HG03045 (cell line): ENCODE measurements at regions not wholly inside any gene's neighbourhood (a gene's known extent, or its start where the extent isn't known, plus 50 kb on each side); places are given as distances from the start of the nearest gene placed in this dataset.

Experiments
- ATAC-seq: cut with Tn5 transposase; IDR thresholded peaks from one replicate; pipeline ENCODE4 v1.9.1; 2021; ENCODE audit warnings: mild to moderate bottlenecking, moderate library complexity; ENCODE audit not compliant: unreplicated experiment

GRCh38 chr9:107548298-107549142 is 59.0 kb upstream of the KLF4 start:
- no peak for ATAC-seq

DNA sequence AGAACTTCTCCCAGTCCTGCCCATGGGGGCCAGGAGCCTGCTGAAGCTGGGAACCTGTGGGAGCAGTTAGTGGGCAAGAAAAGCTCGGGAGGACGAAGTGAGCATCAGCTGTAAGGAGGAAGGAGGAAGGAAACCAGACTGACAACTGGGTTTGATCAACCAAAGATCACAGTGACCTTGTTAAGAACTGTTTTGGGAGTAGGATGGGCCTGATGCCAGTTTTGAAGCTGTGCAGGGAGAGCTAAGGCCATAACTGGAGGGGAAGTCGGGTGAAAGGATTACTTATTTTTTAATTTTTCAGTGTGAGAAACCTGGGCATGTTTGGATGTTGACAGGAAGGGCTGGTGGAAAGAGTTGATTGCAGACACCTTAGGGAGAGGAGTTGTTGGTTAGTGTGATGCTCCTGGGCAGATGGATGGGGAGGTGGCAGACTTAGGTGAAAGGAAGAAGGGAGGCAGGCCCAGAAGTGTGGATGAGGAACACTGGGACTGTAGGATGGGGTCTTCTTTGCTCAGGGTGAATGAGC is 58.3 kb upstream of the KLF4 start:
- no peak for ATAC-seq

DNA sequence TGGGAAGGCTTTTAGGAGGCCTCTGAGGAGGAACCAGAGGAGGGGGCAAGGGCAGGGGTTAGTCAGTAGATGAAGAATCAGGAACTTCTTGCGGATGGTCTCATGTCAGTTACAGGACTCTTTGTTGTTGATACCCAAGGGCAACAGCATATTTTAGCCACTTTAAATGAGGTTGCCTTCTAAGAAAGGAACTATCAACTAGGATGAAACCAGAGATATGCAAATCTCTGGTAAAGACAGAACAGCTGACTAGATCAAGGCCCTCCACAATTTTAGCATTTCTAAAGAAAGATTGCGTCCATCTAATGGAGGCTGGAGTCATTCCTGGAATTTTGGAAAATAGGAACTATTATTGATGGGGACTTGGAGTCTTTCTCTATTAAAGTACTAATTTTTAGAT is 57.7 kb upstream of the KLF4 start:
- ATAC-seq, result no peak

- ATAC-seq, result no peak
Measured at GRCh38 chr9:107546859-107547258, 57.3 kb upstream of the KLF4 start.

DNA sequence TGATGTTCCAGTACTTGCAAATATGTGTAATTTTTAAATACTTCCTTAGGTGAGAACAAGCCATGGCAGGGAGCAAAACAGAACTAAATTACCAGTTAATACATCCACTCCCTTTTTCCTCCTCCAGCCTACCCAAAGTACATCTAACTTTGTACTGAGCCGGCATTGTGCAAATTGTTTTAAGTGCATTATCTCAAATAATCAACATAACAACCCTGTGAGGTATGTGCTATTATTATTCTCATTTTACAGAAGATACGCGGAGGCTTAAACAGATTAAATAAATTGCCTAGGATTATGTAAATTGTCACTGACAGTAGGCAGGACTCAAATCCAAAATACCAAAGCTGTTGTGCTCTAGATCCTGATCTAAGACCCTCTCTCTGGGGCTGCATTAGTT is 55.5 kb upstream of the KLF4 start:
- ATAC-seq, result no peak

GRCh38 chr9:107542411-107543157 is 53.0 kb upstream of the KLF4 start:
- ATAC-seq, result no peak

DNA sequence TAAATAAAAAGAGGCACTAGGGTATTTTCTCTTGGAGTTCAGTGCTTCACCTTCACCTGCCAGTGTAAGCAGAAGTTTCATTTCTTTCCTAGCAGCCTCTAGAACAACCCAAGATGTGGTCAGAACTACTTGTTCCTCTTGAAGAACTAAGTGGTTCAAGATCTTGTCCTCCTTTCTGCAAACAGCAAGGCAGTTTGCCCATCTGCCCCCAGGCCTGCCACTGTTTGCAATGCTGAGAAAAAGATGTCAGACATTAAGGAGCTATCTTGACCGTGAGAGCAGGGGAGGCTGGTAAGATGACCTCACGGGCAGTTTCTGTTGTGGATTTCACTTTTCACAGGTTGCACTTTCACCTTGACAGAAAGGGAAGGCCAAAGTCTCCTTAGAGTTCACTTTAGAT is 52.0 kb upstream of the KLF4 start:
- no peak for ATAC-seq

- no peak for ATAC-seq
Measured at GRCh38 chr9:107540164-107540561, 50.6 kb upstream of the KLF4 start.

GRCh38 chr9:107539427-107540163 is 50.0 kb upstream of the KLF4 start:
- ATAC-seq, result no peak
